Superior temporal gyrus (tissue), 1 donor: ENCODE measurements at regions not wholly inside any gene's neighbourhood (a gene's known extent, or its start where the extent isn't known, plus 50 kb on each side); places are given as distances from the start of the nearest gene placed in this dataset.
"Not testable (repeated sequence)": the region's sequence is repeated elsewhere in the genome, so short reads cannot be mapped to it uniquely, and the experiment has no call there.

Source experiments
- DNase-seq: peaks from one replicate; pipeline ENCODE4 v3.0.0-alpha.2; 2016; ENCODE audit errors: extremely low spot score

- DNase-seq, result no peak
These were observed 327.6 kb upstream of the PCDH9 start for GRCh38 chr13:67557642-67558241.

- no peak for DNase-seq
These were observed 327.0 kb upstream of the PCDH9 start for GRCh38 chr13:67557118-67557517.

- no peak for DNase-seq
These were observed 324.8 kb upstream of the PCDH9 start for GRCh38 chr13:67554746-67555452.

GRCh38 chr13:67554286-67554685 is 324.1 kb upstream of the PCDH9 start:
- DNase-seq, result no peak

- DNase-seq, result no peak
These were observed 319.2 kb upstream of the PCDH9 start for GRCh38 chr13:67549331-67549730.

- no peak for DNase-seq
These were observed 308.8 kb upstream of the PCDH9 start for GRCh38 chr13:67538906-67539305.

GRCh38 chr13:67520886-67521285 is 290.8 kb upstream of the PCDH9 start:
- DNase-seq, result no peak

GRCh38 chr13:67519356-67519755 is 289.2 kb upstream of the PCDH9 start:
- no peak for DNase-seq

- no peak for DNase-seq
These were observed 288.6 kb upstream of the PCDH9 start for GRCh38 chr13:67518785-67519184.

GRCh38 chr13:67515895-67516294 is 285.8 kb upstream of the PCDH9 start:
- no peak for DNase-seq

- DNase-seq, result no peak
These were observed 278.9 kb upstream of the PCDH9 start for GRCh38 chr13:67509018-67509417.

- DNase-seq, result not testable (repeated sequence)
These were observed 278.1 kb upstream of the PCDH9 start for GRCh38 chr13:67508275-67508674.

- no peak for DNase-seq
These were observed 276.3 kb upstream of the PCDH9 start for GRCh38 chr13:67506407-67506806.

- DNase-seq, result no peak
These were observed 275.2 kb upstream of the PCDH9 start for GRCh38 chr13:67505376-67505775.

- DNase-seq, result no peak
These were observed 268.8 kb upstream of the PCDH9 start for GRCh38 chr13:67498948-67499347.

- no peak for DNase-seq
These were observed 263.7 kb upstream of the PCDH9 start for GRCh38 chr13:67493835-67494234.

GRCh38 chr13:67489016-67489415 is 258.9 kb upstream of the PCDH9 start:
- DNase-seq, result no peak

GRCh38 chr13:67481445-67481844 is 251.3 kb upstream of the PCDH9 start:
- DNase-seq, result no peak

GRCh38 chr13:67474115-67474514 is 244.0 kb upstream of the PCDH9 start:
- no peak for DNase-seq

GRCh38 chr13:67469623-67470022 is 239.5 kb upstream of the PCDH9 start:
- no peak for DNase-seq

- no peak for DNase-seq
These were observed 236.4 kb upstream of the PCDH9 start for GRCh38 chr13:67466569-67466968.

- DNase-seq, result no peak
These were observed 234.0 kb upstream of the PCDH9 start for GRCh38 chr13:67464154-67464553.

- DNase-seq, result no peak
These were observed 232.0 kb upstream of the PCDH9 start for GRCh38 chr13:67462098-67462497.

GRCh38 chr13:67452526-67452925 is 222.4 kb upstream of the PCDH9 start:
- not testable (repeated sequence) for DNase-seq
